Neural cell (in vitro differentiated cells): ENCODE measurements at regions not wholly inside any gene's neighbourhood (a gene's known extent, or its start where the extent isn't known, plus 50 kb on each side); places are given as distances from the start of the nearest gene placed in this dataset.

Source experiments
- H2AFZ ChIP-seq: fragments of 200-600, 300-800 bp; sonication (generic), shearing (Covaris generic); 2 replicates; pipeline ENCODE4 v1.6.0; 2014; ENCODE audit warnings: low read depth, mild to moderate bottlenecking, antibody characterized with exemption, low read length, moderate library complexity
- H3F3A ChIP-seq: fragments of 200-600 bp; shearing (Covaris generic); 2 replicates; pipeline ENCODE4 v1.6.1; 2016; ENCODE audit warnings: mild to moderate bottlenecking, moderate library complexity, mixed read lengths, antibody characterized with exemption, low read length; ENCODE audit not compliant: insufficient read depth, poor library complexity, severe bottlenecking
- H3K27ac ChIP-seq: fragments of 200-600, 300-800 bp; sonication (generic), shearing (Covaris generic); 2 replicates; pipeline ENCODE4 v1.5.1; 2014; ENCODE audit warnings: mild to moderate bottlenecking, low read length, moderate library complexity
- H3K27me3 ChIP-seq: fragments of 300-800, 200-600 bp; sonication (generic), shearing (Covaris generic); 2 replicates; pipeline ENCODE4 v1.6.0; 2014; ENCODE audit warnings: mild to moderate bottlenecking, low read depth, low read length, moderate library complexity; ENCODE audit not compliant: insufficient read depth
- H3K36me3 ChIP-seq: fragments of 300-800, 200-600 bp; sonication (generic), shearing (Covaris generic); 2 replicates; pipeline ENCODE4 v1.5.1; 2014; ENCODE audit warnings: mild to moderate bottlenecking, antibody characterized with exemption, low read length, moderate library complexity; ENCODE audit not compliant: insufficient read depth
- H3K4me2 ChIP-seq: fragments of 300-800, 200-600 bp; sonication (generic), shearing (Covaris generic); 2 replicates; pipeline ENCODE4 v1.6.0; 2014; ENCODE audit warnings: mild to moderate bottlenecking, low read length
- H3K4me3 ChIP-seq: fragments of 300-800, 200-600 bp; sonication (generic), shearing (Covaris generic); 2 replicates; pipeline ENCODE4 v1.5.1; 2014; ENCODE audit warnings: mild to moderate bottlenecking, low read length, moderate library complexity
- H3K79me2 ChIP-seq: fragments of 200-600 bp; shearing (Covaris generic); replicated peaks from 2 replicates; pipeline ENCODE4 v1.6.0; 2014; ENCODE audit warnings: mild to moderate bottlenecking, low read length, moderate library complexity; ENCODE audit not compliant: insufficient read depth
- H3K9ac ChIP-seq: fragments of 300-800, 200-600 bp; sonication (generic), shearing (Covaris generic); 2 replicates; pipeline ENCODE4 v1.6.1; 2016; ENCODE audit warnings: mild to moderate bottlenecking, low read length, mixed read lengths
- H3K9me2 ChIP-seq: fragments of 200-600 bp; shearing (Covaris generic); 2 replicates; pipeline ENCODE4 v1.6.1; 2016; ENCODE audit warnings: mild to moderate bottlenecking, low read length, mixed read lengths; ENCODE audit not compliant: insufficient read depth
- H3K9me3 ChIP-seq: fragments of 200-600, 300-800 bp; sonication (generic), shearing (Covaris generic); 2 replicates; pipeline ENCODE4 v1.6.1; 2016; ENCODE audit warnings: mild to moderate bottlenecking, mixed run types, low read length, moderate library complexity, mixed read lengths
- H4K20me1 ChIP-seq: fragments of 200-600 bp; shearing (Covaris generic); 2 replicates; pipeline ENCODE4 v1.6.1; 2016; ENCODE audit warnings: mild to moderate bottlenecking, mixed run types; ENCODE audit not compliant: insufficient read depth
- CTCF ChIP-seq: fragments of 450-650 bp; IDR thresholded peaks from 2 replicates; pipeline ENCODE4 v1.5.1; 2014; ENCODE audit warnings: antibody characterized with exemption, mild to moderate bottlenecking, moderate library complexity; ENCODE audit not compliant: poor library complexity, severe bottlenecking
- EP300 ChIP-seq: fragments of 450-650 bp; conservative IDR thresholded peaks from 2 replicates; pipeline ENCODE4 v1.6.1; 2014; ENCODE audit warnings: antibody characterized with exemption, mild to moderate bottlenecking, moderate library complexity; ENCODE audit not compliant: poor library complexity, severe bottlenecking
- EZH2 ChIP-seq: fragments of 200-600, 300-800 bp; shearing (Covaris generic), sonication (generic); IDR thresholded peaks from 2 replicates; pipeline ENCODE4 v1.6.1; 2014; ENCODE audit warnings: antibody characterized with exemption, low read length, borderline replicate concordance, mild to moderate bottlenecking; ENCODE audit not compliant: insufficient read depth, poor library complexity, severe bottlenecking
- MXI1 ChIP-seq: fragments of 450-650 bp; conservative IDR thresholded peaks from 2 replicates; pipeline ENCODE4 v1.6.1; 2014; ENCODE audit warnings: antibody characterized with exemption, mild to moderate bottlenecking; ENCODE audit not compliant: poor library complexity, severe bottlenecking
- POLR2AphosphoS5 ChIP-seq: IDR thresholded peaks from 2 replicates; pipeline ENCODE4 v1.6.1; 2012
- RAD21 ChIP-seq: fragments of 450-650 bp; conservative IDR thresholded peaks from 2 replicates; pipeline ENCODE4 v1.6.1; 2014; ENCODE audit warnings: antibody characterized with exemption, mild to moderate bottlenecking, moderate library complexity
- REST ChIP-seq: IDR thresholded peaks from 2 replicates; pipeline ENCODE4 v1.6.1; 2012; ENCODE audit warnings: borderline replicate concordance
- SMC3 ChIP-seq: fragments of 450-650 bp; conservative IDR thresholded peaks from 2 replicates; pipeline ENCODE4 v1.6.1; 2014; ENCODE audit warnings: antibody characterized with exemption, mild to moderate bottlenecking, moderate library complexity; ENCODE audit not compliant: poor library complexity
- TAF1 ChIP-seq: IDR thresholded peaks from 2 replicates; pipeline ENCODE4 v1.6.1; 2012; ENCODE audit warnings: low read depth

- H3K9me3 ChIP-seq: no peaks in the 10 kb centered on the region
- TF ChIP-seq RAD21: no peak
- no peak for TF ChIP-seq CTCF
- TF ChIP-seq TAF1: no peak
- no peak for TF ChIP-seq MXI1
- TF ChIP-seq EZH2: no peak
- TF ChIP-seq SMC3: no peak
- TF ChIP-seq POLR2AphosphoS5: no peak
- no peak for TF ChIP-seq EP300
- no peak for TF ChIP-seq REST
Measured at GRCh38 chr22:48175721-48176120, 1413.3 kb downstream of the TBC1D22A start.

GRCh38 chr22:48173773-48174160, 1411.3 kb downstream of the TBC1D22A start:
- Histone ChIP-seq H3K4me3 (no peak overlapping the region), H3K9me2 (no peaks in the 10 kb centered on the region), H4K20me1 (no peaks in the 10 kb centered on the region), H3K79me2 (no peaks in the 10 kb centered on the region), H3K36me3 (no peaks in the 10 kb centered on the region), H3K27me3 (no peaks in the 10 kb centered on the region), H3F3A (no peaks in the 10 kb centered on the region), H3K27ac (no peak overlapping the region), H2AFZ (no peak overlapping the region), H3K4me2 (no peak overlapping the region), H3K9ac (no peak overlapping the region), H3K9me3 (no peaks in the 10 kb centered on the region)
- TF ChIP-seq MXI1 (no peak), EZH2 (no peak), EP300 (no peak), REST (no peak), POLR2AphosphoS5 (no peak), CTCF (no peak), SMC3 (no peak), TAF1 (no peak), RAD21 (no peak)

More at GRCh38 chr22:48175721-48176120, 1413.3 kb downstream of the TBC1D22A start:
- Histone ChIP-seq H3K4me2 (no peak overlapping the region), H3K27ac (no peak overlapping the region), H2AFZ (no peak overlapping the region), H4K20me1 (no peaks in the 10 kb centered on the region), H3K36me3 (no peaks in the 10 kb centered on the region), H3K79me2 (no peaks in the 10 kb centered on the region), H3K27me3 (no peaks in the 10 kb centered on the region), H3K9me2 (no peaks in the 10 kb centered on the region), H3F3A (no peaks in the 10 kb centered on the region), H3K9ac (no peak overlapping the region), H3K4me3 (no peak overlapping the region)
